CD8-positive, alpha-beta memory T cell (primary cell): ENCODE measurements at regions not wholly inside any gene's neighbourhood (a gene's known extent, or its start where the extent isn't known, plus 50 kb on each side); places are given as distances from the start of the nearest gene placed in this dataset.
A peak's percentile ranks its signal among the peaks of the same experiment; 100 is the strongest.

ENCODE experiments used
- CTCF ChIA-PET: fragments of 350-600 bp; sonication (Branson Sonifier 250); formaldehyde crosslinking; loops from one replicate; lab custom pipeline; 2021; ENCODE audit warnings: antibody characterized with exemption; lab: Charles Lee
- POLR2A ChIA-PET: fragments of 350-600 bp; sonication (Branson Sonifier 250); formaldehyde crosslinking; loops from one replicate; lab custom pipeline; 2021; ENCODE audit warnings: antibody characterized with exemption; lab: Charles Lee
- DNase-seq, 5 donors: peaks; one replicate each; pipeline versions ENCODE4 v3.0.0 to v3.0.0-alpha.2; 2020 to 2022; ENCODE audit warnings: mixed read lengths in 1 of 5
- H3K27ac ChIP-seq: one replicate; pipeline ENCODE4 v1.7.0; 2013; ENCODE audit warnings: low read depth, mild to moderate bottlenecking, low read length, moderate library complexity
- H3K27me3 ChIP-seq: 2 replicates; pipeline ENCODE4 v1.7.0; 2013; ENCODE audit warnings: low read length, mild to moderate bottlenecking; ENCODE audit not compliant: insufficient read depth, poor library complexity, severe bottlenecking
- H3K36me3 ChIP-seq: 2 replicates; pipeline ENCODE4 v1.7.0; 2013; ENCODE audit warnings: mild to moderate bottlenecking, low read length, moderate library complexity; ENCODE audit not compliant: insufficient read depth
- H3K4me1 ChIP-seq: 2 replicates; pipeline ENCODE4 v1.7.0; 2013; ENCODE audit warnings: mild to moderate bottlenecking, low read length, moderate library complexity; ENCODE audit not compliant: insufficient read depth
- H3K4me3 ChIP-seq: 2 replicates; pipeline ENCODE4 v1.7.0; 2013; ENCODE audit warnings: mild to moderate bottlenecking, low read length
- H3K9me3 ChIP-seq: 2 replicates; pipeline ENCODE4 v1.7.0; 2013; ENCODE audit warnings: mild to moderate bottlenecking, low read length
- H3K27ac Mint-ChIP-seq, 8 donors: one replicate each; pipeline ENCODE4 v1.8.0; 2020 to 2021; ENCODE audit warnings: mixed read lengths in 8 of 8, mild to moderate bottlenecking in 6 of 8, inconsistent platforms in 3 of 8, moderate library complexity in 3 of 8
- H3K27me3 Mint-ChIP-seq, 2 donors: one replicate each; pipeline ENCODE4 v1.8.0; 2020 to 2021; ENCODE audit warnings: mixed read lengths in 2 of 2, mild to moderate bottlenecking in 1 of 2, moderate library complexity in 1 of 2
- H3K36me3 Mint-ChIP-seq, 3 donors: one replicate each; pipeline ENCODE4 v1.8.0; 2020 to 2021; ENCODE audit warnings: mixed read lengths in 3 of 3, inconsistent platforms in 1 of 3, mild to moderate bottlenecking in 1 of 3
- H3K4me1 Mint-ChIP-seq, 3 donors: one replicate each; pipeline ENCODE4 v1.8.0; 2020 to 2021; ENCODE audit warnings: mixed read lengths in 3 of 3, inconsistent platforms in 1 of 3, mild to moderate bottlenecking in 1 of 3
- H3K4me3 Mint-ChIP-seq, 7 donors: one replicate each; pipeline ENCODE4 v1.8.0; 2020 to 2021; ENCODE audit warnings: mixed read lengths in 7 of 7, mild to moderate bottlenecking in 6 of 7, moderate library complexity in 4 of 7, inconsistent platforms in 2 of 7
- H3K9me3 Mint-ChIP-seq, 5 donors: one replicate each; pipeline ENCODE4 v1.8.0; 2020 to 2022; ENCODE audit warnings: mixed read lengths in 5 of 5, mild to moderate bottlenecking in 3 of 5, moderate library complexity in 2 of 5, inconsistent platforms in 1 of 5

- Mint-ChIP-seq H3K4me3 (no peak overlapping the region), H3K4me1 (no peaks in the 10 kb centered on the region), H3K27me3 (peaks cover 10 to 26% of the 10 kb centered on the region in 2 donors), H3K27ac (no peak overlapping the region), H3K36me3 (no peaks in the 10 kb centered on the region), H3K9me3 (peaks cover 0 to 2% (median 0%) of the 10 kb centered on the region in 5 donors)
- CTCF ChIA-PET, result no interaction called here
- H3K36me3 ChIP-seq, result no peaks in the 10 kb centered on the region
- no peak for DNase-seq
- no peak overlapping the region for H3K4me3 ChIP-seq
- no peaks in the 10 kb centered on the region for H3K9me3 ChIP-seq
- no peak overlapping the region for H3K27ac ChIP-seq
- no peaks in the 10 kb centered on the region for H3K4me1 ChIP-seq
- POLR2A ChIA-PET, result no interaction called here
- peaks cover 4% of the 10 kb centered on the region for H3K27me3 ChIP-seq
Observed at GRCh38 chr10:32166365-32166764, 110.1 kb upstream of the KIF5B start.

DNA sequence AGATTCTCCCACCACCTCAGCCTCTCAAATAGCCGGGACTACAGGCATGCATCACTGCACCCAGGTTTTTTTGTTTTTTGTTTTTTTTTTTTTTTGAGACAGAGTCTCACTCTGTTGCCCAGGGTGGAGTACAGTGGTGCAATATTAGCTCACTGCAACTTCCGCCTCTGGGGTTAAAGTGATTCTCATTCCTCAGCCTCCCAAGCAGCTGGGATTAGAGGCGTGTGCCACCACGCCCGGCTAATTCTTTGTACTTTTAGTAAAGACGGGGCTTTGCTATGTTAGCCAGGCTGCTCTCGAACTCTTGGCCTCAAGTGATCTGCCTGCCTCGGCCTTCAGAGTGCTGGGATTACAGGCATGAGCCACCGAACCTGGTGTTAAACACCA lies 107.5 kb upstream of the KIF5B start:
- DNase-seq, result no peak
- Histone ChIP-seq H3K36me3 (no peaks in the 10 kb centered on the region), H3K27ac (no peak overlapping the region), H3K4me3 (no peak overlapping the region), H3K4me1 (no peaks in the 10 kb centered on the region), H3K9me3 (no peaks in the 10 kb centered on the region), H3K27me3 (peaks cover 4% of the 10 kb centered on the region)
- Mint-ChIP-seq H3K36me3 (no peaks in the 10 kb centered on the region), H3K9me3 (no peaks in the 10 kb centered on the region), H3K27ac (peak overlapping the region in 1 of 8 donors; percentile 19), H3K4me1 (no peaks in the 10 kb centered on the region), H3K27me3 (peaks cover 9 to 26% of the 10 kb centered on the region in 2 donors), H3K4me3 (no peak overlapping the region)
- ChIA-PET CTCF (no interaction called here), POLR2A (no interaction called here)

DNA sequence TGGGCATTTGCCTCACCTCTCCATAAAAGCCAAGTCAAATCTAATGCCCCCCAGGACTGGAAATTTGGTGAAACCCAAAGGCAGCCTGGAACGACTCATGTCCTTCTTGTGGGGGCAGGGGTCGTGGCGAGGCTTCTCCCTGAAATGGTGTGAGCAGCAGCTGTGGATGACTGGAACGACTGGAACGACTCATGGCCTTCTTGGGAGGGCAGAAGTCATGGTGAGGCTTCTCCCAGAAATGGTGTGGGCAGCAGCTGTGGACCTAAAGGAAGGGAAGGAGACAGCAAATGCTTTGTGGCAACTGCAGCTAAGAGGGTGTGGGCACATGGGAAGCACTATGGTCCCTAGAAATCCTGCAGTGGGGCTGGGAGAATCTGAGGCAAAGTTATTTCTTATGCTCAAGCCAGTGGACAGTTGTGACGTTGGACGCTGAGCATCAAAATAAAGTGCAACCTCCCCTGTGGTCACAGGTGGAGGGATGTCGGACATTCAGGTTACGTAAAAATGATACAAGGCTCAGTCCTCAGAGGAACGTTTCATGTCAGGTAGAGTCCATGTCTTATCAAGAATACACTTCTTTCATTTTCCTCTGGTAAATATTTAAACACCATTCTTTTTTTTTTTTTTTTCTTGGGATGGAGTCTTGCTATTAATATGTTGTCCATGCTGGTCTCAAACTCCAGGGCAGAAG lies 107.0 kb upstream of the KIF5B start:
- Mint-ChIP-seq H3K27me3 (peaks cover 9 to 26% of the 10 kb centered on the region in 2 donors), H3K36me3 (no peaks in the 10 kb centered on the region), H3K27ac (no peak overlapping the region), H3K4me3 (no peak overlapping the region), H3K4me1 (no peaks in the 10 kb centered on the region), H3K9me3 (no peaks in the 10 kb centered on the region)
- Histone ChIP-seq H3K27ac (no peak overlapping the region), H3K27me3 (peaks cover 4% of the 10 kb centered on the region), H3K4me3 (no peak overlapping the region), H3K4me1 (no peaks in the 10 kb centered on the region), H3K36me3 (no peaks in the 10 kb centered on the region), H3K9me3 (no peaks in the 10 kb centered on the region)
- CTCF ChIA-PET, result no interaction called here
- POLR2A ChIA-PET, result no interaction called here
- no peak for DNase-seq

GRCh38 chr10:32161586-32161985 lies 105.4 kb upstream of the KIF5B start:
- H3K9me3 ChIP-seq, result no peaks in the 10 kb centered on the region
- ChIA-PET POLR2A (no interaction called here), CTCF (no interaction called here)
- H3K4me1 ChIP-seq, result no peaks in the 10 kb centered on the region
- peaks cover 11 to 21% of the 10 kb centered on the region in 2 donors for H3K27me3 Mint-ChIP-seq
- H3K27ac ChIP-seq, result no peak overlapping the region
- no peak overlapping the region for H3K4me3 Mint-ChIP-seq
- no peaks in the 10 kb centered on the region for H3K4me1 Mint-ChIP-seq
- H3K27me3 ChIP-seq, result no peaks in the 10 kb centered on the region
- no peaks in the 10 kb centered on the region for H3K9me3 Mint-ChIP-seq
- no peak for DNase-seq
- H3K36me3 Mint-ChIP-seq, result no peaks in the 10 kb centered on the region
- no peaks in the 10 kb centered on the region for H3K36me3 ChIP-seq
- H3K27ac Mint-ChIP-seq, result no peak overlapping the region
- H3K4me3 ChIP-seq, result no peak overlapping the region

- ChIA-PET CTCF (no interaction called here), POLR2A (no interaction called here)
- no peaks in the 10 kb centered on the region for H3K9me3 Mint-ChIP-seq
- H3K27ac Mint-ChIP-seq, result no peak overlapping the region
- Histone ChIP-seq H3K9me3 (no peaks in the 10 kb centered on the region), H3K4me1 (no peaks in the 10 kb centered on the region), H3K27ac (no peak overlapping the region), H3K36me3 (no peaks in the 10 kb centered on the region), H3K4me3 (no peak overlapping the region), H3K27me3 (no peaks in the 10 kb centered on the region)
- peaks cover 11 to 20% of the 10 kb centered on the region in 2 donors for H3K27me3 Mint-ChIP-seq
- no peak for DNase-seq
- H3K36me3 Mint-ChIP-seq, result no peaks in the 10 kb centered on the region
- no peaks in the 10 kb centered on the region for H3K4me1 Mint-ChIP-seq
- H3K4me3 Mint-ChIP-seq, result peak overlapping the region in 1 of 7 donors; percentile 45
Observed at GRCh38 chr10:32160864-32161263, 104.6 kb upstream of the KIF5B start.

- H3K9me3 ChIP-seq, result no peaks in the 10 kb centered on the region
- Mint-ChIP-seq H3K27me3 (peaks cover 7 to 11% of the 10 kb centered on the region in 2 donors), H3K27ac (no peak overlapping the region), H3K36me3 (peaks cover 0 to 5% (median 1%) of the 10 kb centered on the region in 3 donors), H3K9me3 (peaks cover 0 to 10% (median 6%) of the 10 kb centered on the region in 5 donors), H3K4me3 (no peak overlapping the region), H3K4me1 (no peaks in the 10 kb centered on the region)
- H3K27me3 ChIP-seq, result no peaks in the 10 kb centered on the region
- H3K36me3 ChIP-seq, result no peaks in the 10 kb centered on the region
- DNase-seq, result no peak
- ChIA-PET CTCF (no interaction called here), POLR2A (no interaction called here)
- no peaks in the 10 kb centered on the region for H3K4me1 ChIP-seq
- no peak overlapping the region for H3K27ac ChIP-seq
- H3K4me3 ChIP-seq, result no peak overlapping the region
Observed at GRCh38 chr10:32159264-32159663, 103.0 kb upstream of the KIF5B start.

GRCh38 chr10:32156031-32156495 lies 99.8 kb upstream of the KIF5B start:
- CTCF ChIA-PET, result no interaction called here
- H3K4me1 ChIP-seq, result no peaks in the 10 kb centered on the region
- no peak overlapping the region for H3K27ac ChIP-seq
- POLR2A ChIA-PET, result no interaction called here
- H3K9me3 ChIP-seq, result peaks cover 5% of the 10 kb centered on the region
- Mint-ChIP-seq H3K4me3 (no peak overlapping the region), H3K27ac (peak overlapping the region in 1 of 8 donors; percentile 73), H3K36me3 (peaks cover 0 to 10% (median 1%) of the 10 kb centered on the region in 3 donors), H3K4me1 (peaks cover 0 to 10% (median 2%) of the 10 kb centered on the region in 3 donors), H3K27me3 (peaks cover 4 to 7% of the 10 kb centered on the region in 2 donors), H3K9me3 (peaks cover 12 to 19% (median 16%) of the 10 kb centered on the region in 5 donors)
- H3K27me3 ChIP-seq, result no peaks in the 10 kb centered on the region
- H3K36me3 ChIP-seq, result no peaks in the 10 kb centered on the region
- no peak overlapping the region for H3K4me3 ChIP-seq
- DNase-seq, result no peak

DNA sequence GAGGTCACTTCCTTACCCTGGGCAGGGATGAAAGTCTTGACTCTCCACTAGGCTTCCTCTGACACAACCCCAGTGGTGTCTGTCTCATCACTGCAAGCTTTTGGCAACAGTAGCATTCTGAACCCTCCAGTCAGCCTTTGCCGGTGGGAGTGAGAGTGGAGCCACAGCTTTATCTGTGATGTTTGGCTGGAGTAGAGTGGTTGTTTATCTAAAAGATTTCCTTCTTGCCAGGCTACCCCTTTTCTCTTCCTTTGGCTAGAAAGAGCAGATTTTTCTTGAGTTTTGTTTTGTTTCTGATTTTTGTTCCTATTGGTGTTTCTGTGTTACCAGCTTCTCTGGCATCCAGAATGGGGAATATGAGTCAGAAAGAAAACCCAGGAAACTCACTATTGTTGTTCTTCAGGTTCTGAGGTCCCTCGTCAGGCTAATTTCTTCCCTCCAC lies 98.9 kb upstream of the KIF5B start:
- no peak for DNase-seq
- Histone ChIP-seq H3K4me3 (no peak overlapping the region), H3K4me1 (peaks cover 5% of the 10 kb centered on the region), H3K27me3 (no peaks in the 10 kb centered on the region), H3K36me3 (no peaks in the 10 kb centered on the region), H3K27ac (no peak overlapping the region), H3K9me3 (peaks cover 5% of the 10 kb centered on the region)
- Mint-ChIP-seq H3K4me3 (peak overlapping the region in 1 of 7 donors; percentile 58), H3K9me3 (peaks cover 12 to 19% (median 16%) of the 10 kb centered on the region in 5 donors), H3K27me3 (peaks cover 3 to 7% of the 10 kb centered on the region in 2 donors), H3K27ac (no peak overlapping the region), H3K4me1 (peaks cover 6 to 18% (median 8%) of the 10 kb centered on the region in 3 donors), H3K36me3 (peaks cover 0 to 10% (median 1%) of the 10 kb centered on the region in 3 donors)
- ChIA-PET CTCF (no interaction called here), POLR2A (no interaction called here)
